HEK293 (cell line): ENCODE measurements at regions not wholly inside any gene's neighbourhood (a gene's known extent, or its start where the extent isn't known, plus 50 kb on each side); places are given as distances from the start of the nearest gene placed in this dataset.

ENCODE experiments used
- REPIN1 ChIP-seq: fragments of 450-650 bp; formaldehyde crosslinking; IDR thresholded peaks from 2 replicates; pipeline ENCODE4 v1.5.1; 2017; ENCODE audit warnings: missing biosample characterization, missing genetic modification characterization, low read depth
- ZFP69B ChIP-seq: fragments of 450-650 bp; formaldehyde crosslinking; IDR thresholded peaks from 2 replicates; pipeline ENCODE4 v1.5.1; 2016; ENCODE audit warnings: missing biosample characterization, missing genetic modification characterization
- ZNF510 ChIP-seq: fragments of 450-650 bp; formaldehyde crosslinking; IDR thresholded peaks from 2 replicates; pipeline ENCODE4 v1.5.1; 2018; ENCODE audit warnings: mild to moderate bottlenecking, missing genetic modification characterization, missing biosample characterization; ENCODE audit not compliant: insufficient replicate concordance
- ZNF558 ChIP-seq: fragments of 450-650 bp; formaldehyde crosslinking; IDR thresholded peaks from 2 replicates; pipeline ENCODE4 v1.5.1; 2016; ENCODE audit warnings: missing biosample characterization, missing genetic modification characterization
- ZNF561 ChIP-seq: fragments of 450-650 bp; IDR thresholded peaks from 2 replicates; pipeline ENCODE4 v1.5.1; 2018; ENCODE audit warnings: missing biosample characterization, missing genetic modification characterization, borderline replicate concordance
- TF ChIP-seq, protein P1 (sequence below): fragments of 450-650 bp; formaldehyde crosslinking; IDR thresholded peaks from 2 replicates; pipeline ENCODE4 v1.5.1; 2016; ENCODE audit warnings: missing biosample characterization, missing genetic modification characterization
- TF ChIP-seq, protein P2 (sequence below): fragments of 450-650 bp; formaldehyde crosslinking; optimal IDR thresholded peaks from 2 replicates; pipeline ENCODE3; 2016; ENCODE audit warnings: missing biosample characterization, mild to moderate bottlenecking, missing genetic modification characterization
- TF ChIP-seq, protein P3 (sequence below): fragments of 450-650 bp; formaldehyde crosslinking; IDR thresholded peaks from 2 replicates; pipeline ENCODE4 v1.5.1; 2016; ENCODE audit warnings: missing biosample characterization, missing genetic modification characterization

DNA sequence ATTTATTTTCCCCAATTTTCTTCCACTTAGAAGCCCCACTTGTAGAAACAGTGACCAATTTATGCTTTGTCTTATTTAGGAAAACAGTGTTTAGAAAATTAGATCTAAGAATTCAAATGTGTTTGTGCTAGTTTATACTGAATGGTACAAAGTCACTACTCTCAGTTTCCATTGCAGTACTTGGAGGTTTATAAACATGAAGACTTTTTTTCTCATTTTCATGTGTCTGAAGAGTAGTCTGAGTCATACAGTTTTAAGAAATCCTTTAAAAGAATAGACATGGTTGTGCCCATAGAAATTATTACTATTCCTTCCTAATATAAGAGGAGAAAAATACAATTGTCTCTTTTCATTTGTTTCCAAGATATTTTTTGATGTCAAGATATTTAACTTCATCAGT lies 458.7 kb downstream of the NAF1 start:
- TF ChIP-seq ZFP69B (tag by site-specific recombination), result no peak
- no peak for TF ChIP-seq ZNF558 (tag by site-specific recombination)
- no peak for TF ChIP-seq ZNF510
- TF ChIP-seq ZNF561, result no peak
- TF ChIP-seq, protein P1, sequence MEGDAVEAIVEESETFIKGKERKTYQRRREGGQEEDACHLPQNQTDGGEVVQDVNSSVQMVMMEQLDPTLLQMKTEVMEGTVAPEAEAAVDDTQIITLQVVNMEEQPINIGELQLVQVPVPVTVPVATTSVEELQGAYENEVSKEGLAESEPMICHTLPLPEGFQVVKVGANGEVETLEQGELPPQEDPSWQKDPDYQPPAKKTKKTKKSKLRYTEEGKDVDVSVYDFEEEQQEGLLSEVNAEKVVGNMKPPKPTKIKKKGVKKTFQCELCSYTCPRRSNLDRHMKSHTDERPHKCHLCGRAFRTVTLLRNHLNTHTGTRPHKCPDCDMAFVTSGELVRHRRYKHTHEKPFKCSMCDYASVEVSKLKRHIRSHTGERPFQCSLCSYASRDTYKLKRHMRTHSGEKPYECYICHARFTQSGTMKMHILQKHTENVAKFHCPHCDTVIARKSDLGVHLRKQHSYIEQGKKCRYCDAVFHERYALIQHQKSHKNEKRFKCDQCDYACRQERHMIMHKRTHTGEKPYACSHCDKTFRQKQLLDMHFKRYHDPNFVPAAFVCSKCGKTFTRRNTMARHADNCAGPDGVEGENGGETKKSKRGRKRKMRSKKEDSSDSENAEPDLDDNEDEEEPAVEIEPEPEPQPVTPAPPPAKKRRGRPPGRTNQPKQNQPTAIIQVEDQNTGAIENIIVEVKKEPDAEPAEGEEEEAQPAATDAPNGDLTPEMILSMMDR (tag by site-specific recombination), result no peak
- TF ChIP-seq, protein P2, sequence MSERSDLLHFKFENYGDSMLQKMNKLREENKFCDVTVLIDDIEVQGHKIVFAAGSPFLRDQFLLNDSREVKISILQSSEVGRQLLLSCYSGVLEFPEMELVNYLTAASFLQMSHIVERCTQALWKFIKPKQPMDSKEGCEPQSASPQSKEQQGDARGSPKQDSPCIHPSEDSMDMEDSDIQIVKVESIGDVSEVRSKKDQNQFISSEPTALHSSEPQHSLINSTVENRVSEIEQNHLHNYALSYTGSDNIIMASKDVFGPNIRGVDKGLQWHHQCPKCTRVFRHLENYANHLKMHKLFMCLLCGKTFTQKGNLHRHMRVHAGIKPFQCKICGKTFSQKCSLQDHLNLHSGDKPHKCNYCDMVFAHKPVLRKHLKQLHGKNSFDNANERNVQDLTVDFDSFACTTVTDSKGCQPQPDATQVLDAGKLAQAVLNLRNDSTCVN (tag by site-specific recombination), result no peak
- TF ChIP-seq, protein P3, sequence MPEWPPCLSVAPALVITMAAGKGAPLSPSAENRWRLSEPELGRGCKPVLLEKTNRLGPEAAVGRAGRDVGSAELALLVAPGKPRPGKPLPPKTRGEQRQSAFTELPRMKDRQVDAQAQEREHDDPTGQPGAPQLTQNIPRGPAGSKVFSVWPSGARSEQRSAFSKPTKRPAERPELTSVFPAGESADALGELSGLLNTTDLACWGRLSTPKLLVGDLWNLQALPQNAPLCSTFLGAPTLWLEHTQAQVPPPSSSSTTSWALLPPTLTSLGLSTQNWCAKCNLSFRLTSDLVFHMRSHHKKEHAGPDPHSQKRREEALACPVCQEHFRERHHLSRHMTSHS (tag by site-specific recombination), result no peak
- no peak for TF ChIP-seq REPIN1 (tag by site-specific recombination)
